ENCODE measurements at regions not wholly inside any gene's neighbourhood (a gene's known extent, or its start where the extent isn't known, plus 50 kb on each side); places are given as distances from the start of the nearest gene placed in this dataset.

DNA sequence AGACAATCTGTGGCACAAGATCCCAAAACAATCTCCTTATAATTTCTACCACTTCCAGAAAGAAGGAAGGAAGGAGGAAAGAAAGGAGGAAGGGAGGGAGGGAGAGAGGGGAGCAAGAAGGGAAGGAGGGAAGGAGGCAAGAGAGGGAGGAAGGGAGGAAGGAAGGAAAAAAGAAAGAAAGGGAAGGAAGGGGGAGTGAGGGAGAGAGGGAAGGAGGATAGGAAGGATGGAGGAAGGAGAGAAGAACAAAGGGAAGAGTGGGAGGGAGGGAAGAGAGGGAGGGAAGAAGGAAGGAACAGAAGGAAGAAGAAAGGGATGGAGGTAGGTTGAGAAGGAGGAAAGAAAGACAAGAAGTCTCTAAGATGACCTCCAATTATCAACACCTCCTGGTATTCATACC, 185.5 kb upstream of the NFE2L3 start:
- no peaks in the 10 kb centered on the region for H3K9me3 ChIP-seq
- H3K4me1 ChIP-seq, result no peaks in the 10 kb centered on the region
- in situ Hi-C loops (cut with MboI; ENCODE audit: low sequenced_read_pairs in 4 of 4) (no loop called here), intact Hi-C loops (cut with DNase I; ENCODE audit: low total_unique reads) (no loop called here)
- no peak for DNase-seq
- H3K36me3 ChIP-seq, result no peaks in the 10 kb centered on the region
- no peaks in the 10 kb centered on the region for H3K27me3 ChIP-seq
- TF ChIP-seq POLR2A (IDR thresholded peaks at IDR 0.05), result no peak
- TF ChIP-seq, protein P1, sequence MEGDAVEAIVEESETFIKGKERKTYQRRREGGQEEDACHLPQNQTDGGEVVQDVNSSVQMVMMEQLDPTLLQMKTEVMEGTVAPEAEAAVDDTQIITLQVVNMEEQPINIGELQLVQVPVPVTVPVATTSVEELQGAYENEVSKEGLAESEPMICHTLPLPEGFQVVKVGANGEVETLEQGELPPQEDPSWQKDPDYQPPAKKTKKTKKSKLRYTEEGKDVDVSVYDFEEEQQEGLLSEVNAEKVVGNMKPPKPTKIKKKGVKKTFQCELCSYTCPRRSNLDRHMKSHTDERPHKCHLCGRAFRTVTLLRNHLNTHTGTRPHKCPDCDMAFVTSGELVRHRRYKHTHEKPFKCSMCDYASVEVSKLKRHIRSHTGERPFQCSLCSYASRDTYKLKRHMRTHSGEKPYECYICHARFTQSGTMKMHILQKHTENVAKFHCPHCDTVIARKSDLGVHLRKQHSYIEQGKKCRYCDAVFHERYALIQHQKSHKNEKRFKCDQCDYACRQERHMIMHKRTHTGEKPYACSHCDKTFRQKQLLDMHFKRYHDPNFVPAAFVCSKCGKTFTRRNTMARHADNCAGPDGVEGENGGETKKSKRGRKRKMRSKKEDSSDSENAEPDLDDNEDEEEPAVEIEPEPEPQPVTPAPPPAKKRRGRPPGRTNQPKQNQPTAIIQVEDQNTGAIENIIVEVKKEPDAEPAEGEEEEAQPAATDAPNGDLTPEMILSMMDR (IDR thresholded peaks at IDR 0.05 in 4 of 5, conservative IDR thresholded peaks at IDR 0.05 in 1 of 5), result no peak
- H3K27ac ChIP-seq, result no peak overlapping the region
- H3K4me3 ChIP-seq, result no peak overlapping the region
- no peak for ATAC-seq

DNA sequence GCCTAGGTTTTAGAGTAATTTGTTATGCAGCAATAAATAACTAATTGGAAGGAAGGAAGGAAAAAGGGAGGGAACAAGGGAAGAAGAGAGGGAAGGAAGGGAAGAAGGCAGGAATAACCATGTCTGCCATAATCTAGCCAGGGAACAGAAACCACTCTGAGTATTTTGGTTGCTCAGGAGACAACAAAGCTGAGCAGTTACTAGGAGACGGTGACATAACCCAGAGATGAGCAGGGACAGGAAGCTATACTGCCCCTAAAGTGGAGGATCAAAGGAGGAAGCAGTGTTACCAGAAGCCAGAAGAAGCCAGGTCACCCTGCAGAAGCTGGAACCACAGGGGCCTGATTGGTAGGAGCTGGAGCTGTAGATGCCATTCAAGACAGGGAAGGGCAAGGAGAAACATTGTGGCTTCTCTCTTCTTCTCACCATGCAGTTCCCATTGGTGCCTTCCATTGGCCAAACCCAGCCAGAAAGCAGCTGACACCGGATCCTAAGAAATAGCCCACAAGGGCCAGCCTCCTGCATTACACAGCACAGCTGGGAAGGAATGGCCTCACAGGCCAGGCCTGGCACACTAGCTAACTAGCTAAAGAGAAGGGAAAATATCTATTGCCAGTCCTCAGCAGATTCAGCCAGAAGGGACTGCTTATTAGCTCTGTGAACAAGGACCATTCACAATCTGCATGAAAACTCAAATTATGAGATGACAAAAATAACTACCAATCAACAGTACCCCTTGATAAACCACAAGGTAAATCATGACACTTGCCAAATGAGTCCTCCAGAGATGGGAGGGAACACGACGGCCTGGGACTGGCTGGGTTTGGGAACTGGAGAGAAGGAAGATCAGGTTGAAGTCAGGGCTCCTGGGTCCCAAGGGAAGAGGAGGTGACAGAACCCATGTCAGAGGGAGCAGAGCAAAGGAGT, 184.5 kb upstream of the NFE2L3 start:
- Histone ChIP-seq H3K9me3 (no peaks in the 10 kb centered on the region), H3K36me3 (no peaks in the 10 kb centered on the region), H3K27ac (no peak overlapping the region), H3K4me1 (no peaks in the 10 kb centered on the region), H3K27me3 (no peaks in the 10 kb centered on the region), H3K4me3 (no peak overlapping the region)
- DNase-seq (no peak), ATAC-seq (no peak)
- intact Hi-C loops (cut with DNase I; ENCODE audit: low total_unique reads) (no loop called here), in situ Hi-C loops (cut with MboI; ENCODE audit: low sequenced_read_pairs in 4 of 4) (no loop called here)
- TF ChIP-seq POLR2A (IDR thresholded peaks at IDR 0.05), result no peak
- TF ChIP-seq, protein P1 (IDR thresholded peaks at IDR 0.05 in 4 of 5, conservative IDR thresholded peaks at IDR 0.05 in 1 of 5), result no peak

DNA sequence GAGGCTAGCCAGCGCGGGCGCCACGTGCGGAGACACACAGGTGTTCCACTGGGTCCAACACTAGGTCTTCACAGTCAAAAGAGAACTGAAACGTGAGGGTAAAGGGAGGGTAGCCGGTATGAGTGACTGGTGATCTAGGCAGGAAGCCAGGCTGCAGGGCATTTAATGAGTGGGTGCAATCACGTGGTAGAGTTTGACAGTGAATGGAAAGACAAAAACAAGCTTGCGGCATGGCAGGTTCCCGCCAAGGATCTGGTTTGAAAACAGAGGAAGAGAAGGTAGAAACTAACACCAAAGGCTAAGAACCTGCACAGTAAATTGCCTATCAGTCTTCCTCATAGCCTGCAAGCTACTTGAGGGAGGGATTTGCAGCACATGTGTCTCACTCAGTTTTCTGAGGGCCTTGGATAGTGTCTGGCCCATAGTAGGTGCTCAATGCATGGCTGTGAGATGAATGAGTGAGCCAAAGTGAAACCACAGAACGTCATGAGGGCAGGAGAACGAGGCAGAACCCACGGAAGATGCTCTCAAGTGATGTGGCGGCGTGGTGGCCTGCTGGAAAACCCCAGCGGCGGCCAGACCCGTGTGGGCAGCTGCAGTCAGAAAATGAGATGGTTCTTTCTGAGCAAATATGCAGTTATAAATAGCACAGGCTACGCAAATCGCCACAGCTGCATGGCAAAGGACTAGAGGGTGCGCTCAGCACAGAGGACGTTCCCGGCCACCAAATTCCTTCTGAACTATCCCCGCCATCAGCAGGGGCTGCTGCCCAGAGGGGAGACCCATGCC, 183.6 kb upstream of the NFE2L3 start:
- Histone ChIP-seq H3K27me3 (no peaks in the 10 kb centered on the region), H3K9me3 (no peaks in the 10 kb centered on the region), H3K36me3 (no peaks in the 10 kb centered on the region), H3K4me3 (no peak overlapping the region), H3K27ac (no peak overlapping the region), H3K4me1 (no peaks in the 10 kb centered on the region)
- DNase-seq, result no peak
- in situ Hi-C loops (cut with MboI; ENCODE audit: low sequenced_read_pairs in 4 of 4) (no loop called here), intact Hi-C loops (cut with DNase I; ENCODE audit: low total_unique reads) (no loop called here)
- TF ChIP-seq, protein P1 (IDR thresholded peaks at IDR 0.05 in 4 of 5, conservative IDR thresholded peaks at IDR 0.05 in 1 of 5), result no peak
- no peak for TF ChIP-seq POLR2A (IDR thresholded peaks at IDR 0.05)
- ATAC-seq, result no peak

DNA sequence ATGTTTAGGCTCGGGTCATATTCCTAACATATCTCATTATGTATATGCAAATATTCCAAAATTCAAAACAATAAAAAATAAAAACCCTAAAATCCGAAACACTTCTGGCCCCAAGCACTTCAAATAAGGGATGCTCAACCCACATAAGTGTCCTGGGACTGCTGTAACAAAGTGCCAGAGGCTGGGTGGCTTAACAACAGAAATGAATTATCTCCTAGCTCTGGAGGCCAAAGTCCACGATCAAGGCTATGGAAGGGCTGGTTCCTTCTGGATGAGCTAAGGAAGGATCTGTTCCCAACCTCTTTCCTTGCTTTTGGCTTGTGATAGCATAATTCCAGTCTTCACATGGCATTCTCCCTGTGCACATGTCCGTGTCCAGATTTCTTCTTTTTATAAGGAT, 181.6 kb upstream of the NFE2L3 start:
- ATAC-seq (no peak), DNase-seq (no peak)
- Histone ChIP-seq H3K4me3 (no peak overlapping the region), H3K4me1 (no peaks in the 10 kb centered on the region), H3K27ac (no peak overlapping the region), H3K9me3 (no peaks in the 10 kb centered on the region), H3K27me3 (no peaks in the 10 kb centered on the region), H3K36me3 (no peaks in the 10 kb centered on the region)
- in situ Hi-C loops (cut with MboI; ENCODE audit: low sequenced_read_pairs in 4 of 4), result no loop called here
- intact Hi-C loops (cut with DNase I; ENCODE audit: low total_unique reads), result no loop called here
- no peak for TF ChIP-seq POLR2A (IDR thresholded peaks at IDR 0.05)
- TF ChIP-seq, protein P1 (IDR thresholded peaks at IDR 0.05 in 4 of 5, conservative IDR thresholded peaks at IDR 0.05 in 1 of 5), result no peak

Data from gastrocnemius medialis (tissue), 4 donors.